ENCODE measurements at regions not wholly inside any gene's neighbourhood (a gene's known extent, or its start where the extent isn't known, plus 50 kb on each side); places are given as distances from the start of the nearest gene placed in this dataset.

- DNase-seq = no peak
Observed at GRCh38 chr4:163623787-163624186, 129.3 kb downstream of the TMA16 start.

GRCh38 chr4:163624727-163625126, 130.2 kb downstream of the TMA16 start:
- DNase-seq = no peak

GRCh38 chr4:163631288-163631687, 136.8 kb downstream of the TMA16 start:
- no peak for DNase-seq

- DNase-seq = no peak
Observed at GRCh38 chr4:163638909-163639308, 144.4 kb downstream of the TMA16 start.

- no peak for DNase-seq
Observed at GRCh38 chr4:163649557-163650091, 155.1 kb downstream of the TMA16 start.

GRCh38 chr4:163651761-163652160, 157.3 kb downstream of the TMA16 start:
- no peak for DNase-seq

- no peak for DNase-seq
Observed at GRCh38 chr4:163654621-163655020, 160.1 kb downstream of the TMA16 start.

GRCh38 chr4:163660636-163661035, 166.1 kb downstream of the TMA16 start:
- DNase-seq = no peak

GRCh38 chr4:163662768-163663167, 168.3 kb downstream of the TMA16 start:
- DNase-seq = no peak

GRCh38 chr4:163663454-163664225, 169.2 kb downstream of the TMA16 start:
- DNase-seq = peak; percentile 33

- no peak for DNase-seq
Observed at GRCh38 chr4:163665101-163665500, 170.6 kb downstream of the TMA16 start.

GRCh38 chr4:163665521-163666331, 171.2 kb downstream of the TMA16 start:
- no peak for DNase-seq

GRCh38 chr4:163666332-163666873, 171.9 kb downstream of the TMA16 start:
- DNase-seq = no peak

GRCh38 chr4:163672751-163673150, 178.3 kb downstream of the TMA16 start:
- no peak for DNase-seq

- no peak for DNase-seq
Observed at GRCh38 chr4:163673848-163674697, 179.6 kb downstream of the TMA16 start.

GRCh38 chr4:163679189-163679588, 184.7 kb downstream of the TMA16 start:
- DNase-seq = no peak

GRCh38 chr4:163680386-163681098, 186.1 kb downstream of the TMA16 start:
- DNase-seq = no peak

- no peak for DNase-seq
Observed at GRCh38 chr4:163681208-163681821, 186.8 kb downstream of the TMA16 start.

GRCh38 chr4:163688856-163689255, 194.4 kb downstream of the TMA16 start:
- no peak for DNase-seq

GRCh38 chr4:163693211-163693610, 198.7 kb downstream of the TMA16 start:
- no peak for DNase-seq

GRCh38 chr4:163693776-163694175, 199.3 kb downstream of the TMA16 start:
- DNase-seq = no peak

All from retina (tissue), 1 donor.